ENCODE measurements at regions not wholly inside any gene's neighbourhood (a gene's known extent, or its start where the extent isn't known, plus 50 kb on each side); places are given as distances from the start of the nearest gene placed in this dataset.

DNA sequence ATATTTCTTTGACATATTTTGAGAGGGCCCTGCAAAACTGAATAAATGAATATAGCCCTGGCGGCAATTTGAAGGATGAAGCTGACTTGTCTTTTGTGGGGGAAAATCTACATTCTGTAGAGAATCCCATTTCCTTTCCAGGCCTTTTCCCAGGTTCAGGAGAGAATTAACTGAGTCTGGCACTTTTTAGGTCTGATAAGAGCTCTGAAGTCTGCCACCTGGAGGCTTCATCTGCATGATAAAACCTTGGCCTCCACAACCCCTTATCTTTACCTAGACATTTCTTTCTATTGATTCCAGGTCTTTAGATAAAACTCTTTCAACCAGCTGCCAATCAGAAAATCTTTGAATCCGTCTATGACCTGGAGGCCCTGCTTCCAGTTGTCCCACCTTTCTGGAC lies 299.4 kb downstream of the ETNK1 start:
- Histone ChIP-seq H2AFZ (ENCODE audit: control insufficient read depth, low read depth, low read length) (no peak overlapping the region), H3K4me2 (ENCODE audit: control insufficient read depth, insufficient read depth) (no peak overlapping the region), H3K36me3 (ENCODE audit: control insufficient read depth in 2 of 2, insufficient read depth in 2 of 2, low read length in 1 of 2) (no peaks in the 10 kb centered on the region), H3K79me2 (ENCODE audit: control insufficient read depth, insufficient read depth, low read length) (no peaks in the 10 kb centered on the region), H3K27me3 (replicated peaks in 1 of 2; ENCODE audit: control insufficient read depth in 2 of 2, insufficient read depth in 2 of 2, low read length in 1 of 2) (no peaks in the 10 kb centered on the region; a peak in 1 of 4 replicates), H3K4me3 (no peak overlapping the region), H3K9ac (ENCODE audit: control insufficient read depth, insufficient read depth, low read length) (no peak overlapping the region), H3K9me3 (replicated peaks; ENCODE audit: control insufficient read depth, insufficient read depth, low read length) (no peaks in the 10 kb centered on the region), H3K27ac (ENCODE audit: control insufficient read depth, insufficient read depth) (no peak overlapping the region), H4K20me1 (ENCODE audit: control insufficient read depth, insufficient read depth) (no peaks in the 10 kb centered on the region), H3K4me1 (ENCODE audit: control insufficient read depth, insufficient read depth, low read length) (no peaks in the 10 kb centered on the region)
- WGBS (ENCODE audit: insufficient coverage, insufficient replicate concordance, low lambda C conversion rate, missing lambda C conversion rate): 36% methylated on average over 2 of the region's 2 CpGs
- RAD21 ChIA-PET (ENCODE audit: unreplicated experiment): no interaction called here
- in situ Hi-C loops (cut with MboI): no loop called here
- no TSS peak for BruUV-seq (replicated peaks)
- POLR2A ChIA-PET: no interaction called here
- no peak for ATAC-seq
- no peak for FAIRE-seq
- SMC1A ChIA-PET (ENCODE audit: uncharacterized antibody, unreplicated experiment): no interaction called here
- no peak for DNase-seq (ENCODE audit: low read depth, low spot score)
- CTCF ChIA-PET: no interaction called here
- intact Hi-C loops (cut with micrococcal nuclease; ENCODE audit: unreplicated experiment): no loop called here
- TF ChIP-seq, protein P1, sequence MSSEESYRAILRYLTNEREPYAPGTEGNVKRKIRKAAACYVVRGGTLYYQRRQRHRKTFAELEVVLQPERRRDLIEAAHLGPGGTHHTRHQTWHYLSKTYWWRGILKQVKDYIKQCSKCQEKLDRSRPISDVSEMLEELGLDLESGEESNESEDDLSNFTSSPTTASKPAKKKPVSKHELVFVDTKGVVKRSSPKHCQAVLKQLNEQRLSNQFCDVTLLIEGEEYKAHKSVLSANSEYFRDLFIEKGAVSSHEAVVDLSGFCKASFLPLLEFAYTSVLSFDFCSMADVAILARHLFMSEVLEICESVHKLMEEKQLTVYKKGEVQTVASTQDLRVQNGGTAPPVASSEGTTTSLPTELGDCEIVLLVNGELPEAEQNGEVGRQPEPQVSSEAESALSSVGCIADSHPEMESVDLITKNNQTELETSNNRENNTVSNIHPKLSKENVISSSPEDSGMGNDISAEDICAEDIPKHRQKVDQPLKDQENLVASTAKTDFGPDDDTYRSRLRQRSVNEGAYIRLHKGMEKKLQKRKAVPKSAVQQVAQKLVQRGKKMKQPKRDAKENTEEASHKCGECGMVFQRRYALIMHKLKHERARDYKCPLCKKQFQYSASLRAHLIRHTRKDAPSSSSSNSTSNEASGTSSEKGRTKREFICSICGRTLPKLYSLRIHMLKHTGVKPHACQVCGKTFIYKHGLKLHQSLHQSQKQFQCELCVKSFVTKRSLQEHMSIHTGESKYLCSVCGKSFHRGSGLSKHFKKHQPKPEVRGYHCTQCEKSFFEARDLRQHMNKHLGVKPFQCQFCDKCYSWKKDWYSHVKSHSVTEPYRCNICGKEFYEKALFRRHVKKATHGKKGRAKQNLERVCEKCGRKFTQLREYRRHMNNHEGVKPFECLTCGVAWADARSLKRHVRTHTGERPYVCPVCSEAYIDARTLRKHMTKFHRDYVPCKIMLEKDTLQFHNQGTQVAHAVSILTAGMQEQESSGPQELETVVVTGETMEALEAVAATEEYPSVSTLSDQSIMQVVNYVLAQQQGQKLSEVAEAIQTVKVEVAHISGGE (CRISPR knock-in tag; IDR thresholded peaks at IDR 0.05): no peak
- TF ChIP-seq, protein P2, sequence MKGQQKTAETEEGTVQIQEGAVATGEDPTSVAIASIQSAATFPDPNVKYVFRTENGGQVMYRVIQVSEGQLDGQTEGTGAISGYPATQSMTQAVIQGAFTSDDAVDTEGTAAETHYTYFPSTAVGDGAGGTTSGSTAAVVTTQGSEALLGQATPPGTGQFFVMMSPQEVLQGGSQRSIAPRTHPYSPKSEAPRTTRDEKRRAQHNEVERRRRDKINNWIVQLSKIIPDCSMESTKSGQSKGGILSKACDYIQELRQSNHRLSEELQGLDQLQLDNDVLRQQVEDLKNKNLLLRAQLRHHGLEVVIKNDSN (IDR thresholded peaks at IDR 0.05; ENCODE audit: borderline replicate concordance, extremely low read length, insufficient read depth, low read depth, low read length): no peak
- TF ChIP-seq TBL1XR1 (IDR thresholded peaks at IDR 0.05; ENCODE audit: low read depth, low read length) (no peak), MYB (IDR thresholded peaks at IDR 0.05; ENCODE audit: borderline replicate concordance, low read depth, low read length) (no peak), YBX1 (IDR thresholded peaks at IDR 0.05) (no peak), TARDBP (IDR thresholded peaks at IDR 0.05; ENCODE audit: borderline replicate concordance) (no peak), BHLHE40 (IDR thresholded peaks at IDR 0.05; ENCODE audit: borderline replicate concordance in 1 of 2, low read depth in 2 of 2, low read length in 1 of 2) (no peak), SREBF1 (IDR thresholded peaks at IDR 0.05; ENCODE audit: low read length) (no peak), JUNB (IDR thresholded peaks at IDR 0.05) (no peak), CBFB (IDR thresholded peaks at IDR 0.05; ENCODE audit: low read depth) (no peak), CHD1 (IDR thresholded peaks at IDR 0.05; ENCODE audit: low read depth, low read length) (no peak), HCFC1 (IDR thresholded peaks at IDR 0.05; ENCODE audit: low read length) (no peak)
- TF ChIP-seq, protein P3, sequence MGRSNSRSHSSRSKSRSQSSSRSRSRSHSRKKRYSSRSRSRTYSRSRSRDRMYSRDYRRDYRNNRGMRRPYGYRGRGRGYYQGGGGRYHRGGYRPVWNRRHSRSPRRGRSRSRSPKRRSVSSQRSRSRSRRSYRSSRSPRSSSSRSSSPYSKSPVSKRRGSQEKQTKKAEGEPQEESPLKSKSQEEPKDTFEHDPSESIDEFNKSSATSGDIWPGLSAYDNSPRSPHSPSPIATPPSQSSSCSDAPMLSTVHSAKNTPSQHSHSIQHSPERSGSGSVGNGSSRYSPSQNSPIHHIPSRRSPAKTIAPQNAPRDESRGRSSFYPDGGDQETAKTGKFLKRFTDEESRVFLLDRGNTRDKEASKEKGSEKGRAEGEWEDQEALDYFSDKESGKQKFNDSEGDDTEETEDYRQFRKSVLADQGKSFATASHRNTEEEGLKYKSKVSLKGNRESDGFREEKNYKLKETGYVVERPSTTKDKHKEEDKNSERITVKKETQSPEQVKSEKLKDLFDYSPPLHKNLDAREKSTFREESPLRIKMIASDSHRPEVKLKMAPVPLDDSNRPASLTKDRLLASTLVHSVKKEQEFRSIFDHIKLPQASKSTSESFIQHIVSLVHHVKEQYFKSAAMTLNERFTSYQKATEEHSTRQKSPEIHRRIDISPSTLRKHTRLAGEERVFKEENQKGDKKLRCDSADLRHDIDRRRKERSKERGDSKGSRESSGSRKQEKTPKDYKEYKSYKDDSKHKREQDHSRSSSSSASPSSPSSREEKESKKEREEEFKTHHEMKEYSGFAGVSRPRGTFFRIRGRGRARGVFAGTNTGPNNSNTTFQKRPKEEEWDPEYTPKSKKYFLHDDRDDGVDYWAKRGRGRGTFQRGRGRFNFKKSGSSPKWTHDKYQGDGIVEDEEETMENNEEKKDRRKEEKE (IDR thresholded peaks at IDR 0.05): no peak
- TF ChIP-seq, protein P4, sequence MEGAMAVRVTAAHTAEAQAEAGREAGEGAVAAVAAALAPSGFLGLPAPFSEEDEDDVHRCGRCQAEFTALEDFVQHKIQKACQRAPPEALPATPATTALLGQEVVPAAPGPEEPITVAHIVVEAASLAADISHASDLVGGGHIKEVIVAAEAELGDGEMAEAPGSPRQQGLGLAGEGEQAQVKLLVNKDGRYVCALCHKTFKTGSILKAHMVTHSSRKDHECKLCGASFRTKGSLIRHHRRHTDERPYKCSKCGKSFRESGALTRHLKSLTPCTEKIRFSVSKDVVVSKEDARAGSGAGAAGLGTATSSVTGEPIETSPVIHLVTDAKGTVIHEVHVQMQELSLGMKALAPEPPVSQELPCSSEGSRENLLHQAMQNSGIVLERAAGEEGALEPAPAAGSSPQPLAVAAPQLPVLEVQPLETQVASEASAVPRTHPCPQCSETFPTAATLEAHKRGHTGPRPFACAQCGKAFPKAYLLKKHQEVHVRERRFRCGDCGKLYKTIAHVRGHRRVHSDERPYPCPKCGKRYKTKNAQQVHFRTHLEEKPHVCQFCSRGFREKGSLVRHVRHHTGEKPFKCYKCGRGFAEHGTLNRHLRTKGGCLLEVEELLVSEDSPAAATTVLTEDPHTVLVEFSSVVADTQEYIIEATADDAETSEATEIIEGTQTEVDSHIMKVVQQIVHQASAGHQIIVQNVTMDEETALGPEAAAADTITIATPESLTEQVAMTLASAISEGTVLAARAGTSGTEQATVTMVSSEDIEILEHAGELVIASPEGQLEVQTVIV (IDR thresholded peaks at IDR 0.05; ENCODE audit: borderline replicate concordance, partially characterized antibody): no peak
